ENCODE measurements at regions not wholly inside any gene's neighbourhood (a gene's known extent, or its start where the extent isn't known, plus 50 kb on each side); places are given as distances from the start of the nearest gene placed in this dataset.

- no peaks in the 10 kb centered on the region for H3K79me2 ChIP-seq (ENCODE audit: insufficient read depth)
- CTCF ChIA-PET, result no interaction called here
Observed at GRCh38 chr1:214740471-214740870, 137.5 kb downstream of the CENPF start.

More at GRCh38 chr1:214740471-214740870, 137.5 kb downstream of the CENPF start:
- Histone ChIP-seq H3K9me2 (no peaks in the 10 kb centered on the region), H3K36me3 (replicated peaks in 1 of 2; ENCODE audit: control insufficient read depth in 1 of 2, insufficient read depth in 2 of 2, low read length in 1 of 2) (no peaks in the 10 kb centered on the region), H4K20me1 (ENCODE audit: insufficient read depth) (no peaks in the 10 kb centered on the region), H3F3A (replicated peaks; ENCODE audit: insufficient read depth) (no peaks in the 10 kb centered on the region), H3K27ac (ENCODE audit: low read depth in 2 of 2, low read length in 1 of 2) (no peak overlapping the region), H3K4me1 (ENCODE audit: control insufficient read depth in 1 of 2, insufficient read depth in 2 of 2, low read depth in 1 of 2, low read length in 1 of 2) (no peaks in the 10 kb centered on the region; a peak in 1 of 4 replicates), H3K9ac (no peak overlapping the region), H3K27me3 (ENCODE audit: insufficient read depth) (no peaks in the 10 kb centered on the region), H2AFZ (ENCODE audit: low read depth) (no peak overlapping the region), H3K9me3 (no peaks in the 10 kb centered on the region), H3K4me2 (no peak overlapping the region), H3K4me3 (ENCODE audit: low read depth in 2 of 2, low read length in 1 of 2) (no peak overlapping the region)
- POLR2A ChIA-PET, result no interaction called here
- 9% methylated on average over 2 of the region's 2 CpGs for whole genome bisulfite sequencing (ENCODE audit: low lambda C conversion rate)
- TF ChIP-seq, protein P1, sequence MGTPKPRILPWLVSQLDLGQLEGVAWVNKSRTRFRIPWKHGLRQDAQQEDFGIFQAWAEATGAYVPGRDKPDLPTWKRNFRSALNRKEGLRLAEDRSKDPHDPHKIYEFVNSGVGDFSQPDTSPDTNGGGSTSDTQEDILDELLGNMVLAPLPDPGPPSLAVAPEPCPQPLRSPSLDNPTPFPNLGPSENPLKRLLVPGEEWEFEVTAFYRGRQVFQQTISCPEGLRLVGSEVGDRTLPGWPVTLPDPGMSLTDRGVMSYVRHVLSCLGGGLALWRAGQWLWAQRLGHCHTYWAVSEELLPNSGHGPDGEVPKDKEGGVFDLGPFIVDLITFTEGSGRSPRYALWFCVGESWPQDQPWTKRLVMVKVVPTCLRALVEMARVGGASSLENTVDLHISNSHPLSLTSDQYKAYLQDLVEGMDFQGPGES (IDR thresholded peaks at IDR 0.05; ENCODE audit: low read depth, low read length), result no peak
- TF ChIP-seq MAX (IDR thresholded peaks at IDR 0.05; ENCODE audit: low read depth) (no peak), EP300 (IDR thresholded peaks at IDR 0.05; ENCODE audit: borderline replicate concordance in 1 of 2, low read depth in 1 of 2, low read length in 1 of 2) (no peak), GATA2 (CRISPR knock-in tag; IDR thresholded peaks at IDR 0.05) (no peak), ZBTB33 (IDR thresholded peaks at IDR 0.05; ENCODE audit: borderline replicate concordance, low read depth) (no peak), USF1 (IDR thresholded peaks at IDR 0.05; ENCODE audit: borderline replicate concordance, low read depth) (no peak), CTCF (IDR thresholded peaks at IDR 0.05) (no peak), POLR2AphosphoS5 (IDR thresholded peaks at IDR 0.05; ENCODE audit: low read depth, low read length) (no peak), CHD2 (IDR thresholded peaks at IDR 0.05; ENCODE audit: low read length, partially characterized antibody) (no peak), SMC3 (IDR thresholded peaks at IDR 0.05; ENCODE audit: low read depth, low read length) (no peak), FOXJ3 (CRISPR knock-in tag; IDR thresholded peaks at IDR 0.05) (no peak), TCF12 (IDR thresholded peaks at IDR 0.05) (no peak), EZH2phosphoT487 (IDR thresholded peaks at IDR 0.05; ENCODE audit: borderline replicate concordance, low read depth) (no peak), ELF1 (IDR thresholded peaks at IDR 0.05) (no peak), GABPA (IDR thresholded peaks at IDR 0.05; ENCODE audit: low read depth) (no peak), TEAD4 (IDR thresholded peaks at IDR 0.05; ENCODE audit: borderline replicate concordance, insufficient read depth) (no peak)
- no peak for DNase-seq

Measured in SK-N-SH (cell line).